Psoas muscle (tissue), 7 donors: ENCODE measurements at regions not wholly inside any gene's neighbourhood (a gene's known extent, or its start where the extent isn't known, plus 50 kb on each side); places are given as distances from the start of the nearest gene placed in this dataset.

Experiments
- ATAC-seq, 4 donors: fragments of 200-7000 bp; cut with Tn5 transposase; one replicate each; pipeline ENCODE4 v1.9.1; 2020; ENCODE audit warnings: moderate library complexity in 3 of 4, mild to moderate bottlenecking in 2 of 4
- DNase-seq, 2 donors: peaks; one replicate each; pipeline ENCODE4 v3.0.0-alpha.2; 2020
- H3K27ac ChIP-seq: fragments of 200-600 bp; one replicate; pipeline ENCODE4 v1.8.0; 2022
- H3K27me3 ChIP-seq, 3 donors: fragments of 200-600 bp in 1 of 3; one replicate each; pipeline versions ENCODE4 v1.6.1 to v1.8.0; 2013 to 2022; ENCODE audit warnings: low read length in 2 of 3, mild to moderate bottlenecking in 2 of 3, moderate library complexity in 1 of 3; ENCODE audit not compliant: insufficient read depth in 3 of 3
- H3K36me3 ChIP-seq, 2 donors: fragments of 200-600 bp in 1 of 2; one replicate each; pipeline versions ENCODE4 v1.6.1 to v1.8.0; 2013 to 2022; ENCODE audit warnings: low read depth in 1 of 2, mild to moderate bottlenecking in 1 of 2, moderate library complexity in 1 of 2; ENCODE audit not compliant: insufficient read depth in 1 of 2
- H3K4me1 ChIP-seq: fragments of 200-600 bp; one replicate; pipeline ENCODE4 v1.8.0; 2022
- H3K4me3 ChIP-seq: fragments of 200-600 bp; one replicate; pipeline ENCODE4 v1.8.0; 2022; ENCODE audit warnings: mild to moderate bottlenecking
- H3K9me3 ChIP-seq: fragments of 200-600 bp; one replicate; pipeline ENCODE4 v1.8.0; 2022
- CTCF ChIP-seq: fragments of 200-600 bp; IDR thresholded peaks from one replicate; pipeline ENCODE4 v1.8.0; 2022; ENCODE audit warnings: antibody characterized with exemption
- WGBS, 3 donors: extraction: QIAGEN DNeasy Blood & Tissue Kit; methylation state at CpG; one replicate each; pipeline versions ENCODE4 v1.1.6 to v1.1.7; 2013; 5-methylcytosine and 5-hydroxymethylcytosine counted together
- intact Hi-C, 2 donors: fragments of 100-400 bp; cut with DNase I; formaldehyde crosslinking; loops; one replicate each; pipeline versions ENCODE4 v1.11.0 to v1.14.2; 2022
- donor health status: healthy with polysubstance abuse.
- donor health status: DM: no; HTN: no; CAD: no; lungs with moderate emphysema.
- donor health status: Bipolar disorder and iron deficiency.
- donor health status: healthy.
- donor health status: DM: yes; HTN: yes; CAD: no.
- donor health status: DM: no; HTN: no; CAD: no.
- donor health status: DM: yes; HTN: yes; CAD: no.

- WGBS, 3 donors = 95 to 100% (median 100%) methylated on average over 1 of the region's 1 CpG
- no peak for DNase-seq
- Histone ChIP-seq H3K4me3 (no peak overlapping the region), H3K27ac (no peak overlapping the region), H3K27me3 (no peaks in the 10 kb centered on the region), H3K4me1 (no peaks in the 10 kb centered on the region), H3K9me3 (peaks cover 5% of the 10 kb centered on the region), H3K36me3 (no peaks in the 10 kb centered on the region)
- no peak for ATAC-seq
- intact Hi-C loops = loop anchor here (10.0 kb wide), 2 partner anchors 420 to 440 kb away; no protein-coding TSS in a partner anchor
- no peak for TF ChIP-seq CTCF
Measured at GRCh38 chr12:91804533-91804932, 341.1 kb downstream of the BTG1 start.

GRCh38 chr12:91801048-91801447 is 344.6 kb downstream of the BTG1 start:
- intact Hi-C loops = loop anchor here (10.0 kb wide), 2 partner anchors 416 to 444 kb away; no protein-coding TSS in a partner anchor
- 100% methylated on average over 1 of the region's 1 CpG for WGBS, 3 donors

GRCh38 chr12:91793676-91794075 is 352.0 kb downstream of the BTG1 start:
- Histone ChIP-seq H3K27ac (no peak overlapping the region), H3K4me3 (no peak overlapping the region), H3K27me3 (no peaks in the 10 kb centered on the region), H3K36me3 (no peaks in the 10 kb centered on the region), H3K9me3 (no peaks in the 10 kb centered on the region), H3K4me1 (no peaks in the 10 kb centered on the region)
- ATAC-seq (no peak), DNase-seq (no peak)
- TF ChIP-seq CTCF = no peak
- WGBS, 3 donors = 77 to 86% (median 81%) methylated on average over 2 of the region's 2 CpGs
- intact Hi-C loops = no loop called here

More at GRCh38 chr12:91801048-91801447, 344.6 kb downstream of the BTG1 start:
- Histone ChIP-seq H3K36me3 (no peaks in the 10 kb centered on the region), H3K27me3 (no peaks in the 10 kb centered on the region), H3K4me3 (no peak overlapping the region), H3K27ac (no peak overlapping the region), H3K4me1 (no peaks in the 10 kb centered on the region), H3K9me3 (no peaks in the 10 kb centered on the region)
- TF ChIP-seq CTCF = no peak
- DNase-seq = no peak
- ATAC-seq = no peak

- no peak for DNase-seq
- Histone ChIP-seq H3K9me3 (no peaks in the 10 kb centered on the region), H3K27ac (no peak overlapping the region), H3K4me3 (no peak overlapping the region), H3K4me1 (no peaks in the 10 kb centered on the region), H3K36me3 (no peaks in the 10 kb centered on the region), H3K27me3 (no peaks in the 10 kb centered on the region)
- no peak for TF ChIP-seq CTCF
- intact Hi-C loops = no loop called here
- WGBS, 3 donors = 76 to 82% (median 78%) methylated on average over 1 of the region's 1 CpG
- no peak for ATAC-seq
Measured at GRCh38 chr12:91792597-91792996, 353.0 kb downstream of the BTG1 start.

GRCh38 chr12:91786499-91787272 is 359.0 kb downstream of the BTG1 start:
- H3K27ac ChIP-seq = no peak overlapping the region
- no peaks in the 10 kb centered on the region for H3K4me1 ChIP-seq
- DNase-seq = no peak
- no peak for TF ChIP-seq CTCF
- H3K9me3 ChIP-seq = no peaks in the 10 kb centered on the region
- H3K36me3 ChIP-seq = no peaks in the 10 kb centered on the region
- intact Hi-C loops = no loop called here
- no peak for ATAC-seq
- no peak overlapping the region for H3K4me3 ChIP-seq
- no peaks in the 10 kb centered on the region for H3K27me3 ChIP-seq
- WGBS, 3 donors = 92 to 95% (median 94%) methylated on average over 2 of the region's 2 CpGs
